Fibroblast of villous mesenchyme (primary cell): ENCODE measurements at regions not wholly inside any gene's neighbourhood (a gene's known extent, or its start where the extent isn't known, plus 50 kb on each side); places are given as distances from the start of the nearest gene placed in this dataset.

Experiments
- DNase-seq: peaks from one replicate; pipeline ENCODE4 v3.0.0-alpha.2; 2010; ENCODE audit warnings: low read depth
- H3K4me3 ChIP-seq: 2 replicates; pipeline ENCODE4 v1.5.1; 2011; ENCODE audit warnings: low read depth, mild to moderate bottlenecking, low read length
- CTCF ChIP-seq: IDR thresholded peaks from 2 replicates; pipeline ENCODE4 v1.5.1; 2012; ENCODE audit warnings: low read depth, mild to moderate bottlenecking, low read length; ENCODE audit not compliant: insufficient read depth

DNA sequence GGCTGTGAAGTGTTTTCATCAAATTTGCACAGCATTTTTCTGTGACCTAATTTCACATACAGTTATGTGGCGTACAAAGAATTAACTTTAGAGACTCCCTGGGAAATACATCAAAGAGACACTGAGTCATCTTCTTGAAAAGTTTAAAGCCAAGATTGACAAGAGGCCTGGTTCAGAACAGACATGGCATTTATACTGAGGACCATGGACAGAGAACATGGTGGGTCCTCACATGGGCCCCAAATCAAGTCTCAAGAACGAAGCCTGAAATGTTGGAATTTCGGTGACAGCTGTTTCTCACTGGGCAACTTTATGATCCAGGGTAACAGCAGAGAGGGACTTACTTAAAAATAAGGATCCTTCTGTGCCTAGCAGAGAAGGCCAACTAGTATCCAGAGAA lies 311.5 kb upstream of the KCNJ16 start:
- no peak for TF ChIP-seq CTCF
- peak; percentile 27 for DNase-seq
- no peak overlapping the region for H3K4me3 ChIP-seq

GRCh38 chr17:69764146-69764545 lies 310.9 kb upstream of the KCNJ16 start:
- TF ChIP-seq CTCF, result no peak
- H3K4me3 ChIP-seq, result no peak overlapping the region
- peak; percentile 43 for DNase-seq

DNA sequence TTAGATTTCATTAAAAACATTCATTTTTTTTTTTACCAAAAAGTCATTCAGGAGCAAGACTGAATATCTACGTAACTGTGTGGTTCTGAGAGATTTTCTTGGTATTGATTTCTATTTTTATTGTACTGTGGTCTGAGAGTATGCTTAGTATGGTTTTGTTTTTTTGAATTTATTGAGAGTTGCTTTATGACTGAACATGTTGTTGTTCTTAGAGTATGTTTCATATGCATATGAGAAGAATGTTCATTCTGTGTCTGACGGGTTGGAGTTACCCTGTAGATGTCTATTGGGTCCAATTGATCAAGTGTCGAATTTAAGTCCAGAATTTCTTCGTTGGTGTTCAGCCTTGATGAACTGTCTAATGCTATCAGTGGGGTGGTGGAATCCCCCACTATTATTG lies 306.0 kb upstream of the KCNJ16 start:
- DNase-seq, result no peak
- TF ChIP-seq CTCF, result no peak
- no peak overlapping the region for H3K4me3 ChIP-seq

DNA sequence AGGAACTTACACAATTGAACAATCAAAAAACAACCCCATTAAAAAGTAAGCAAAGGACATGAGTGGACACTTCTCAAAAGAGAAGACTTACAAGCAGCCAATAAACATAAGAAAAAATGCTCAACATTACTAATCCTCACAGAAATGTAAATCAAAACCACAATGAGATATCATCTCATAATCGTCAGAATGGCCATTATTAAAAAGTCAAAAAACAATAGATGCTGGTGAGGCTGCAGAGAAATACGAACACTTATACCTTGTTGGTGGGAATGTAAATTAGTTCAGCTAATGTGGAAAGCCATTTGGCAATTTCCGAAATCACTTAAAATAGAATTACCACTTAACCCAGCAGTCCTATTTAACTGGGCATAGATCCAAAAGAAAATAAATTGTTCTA lies 301.9 kb upstream of the KCNJ16 start:
- H3K4me3 ChIP-seq, result no peak overlapping the region
- peak; percentile 59 for DNase-seq
- TF ChIP-seq CTCF, result no peak

DNA sequence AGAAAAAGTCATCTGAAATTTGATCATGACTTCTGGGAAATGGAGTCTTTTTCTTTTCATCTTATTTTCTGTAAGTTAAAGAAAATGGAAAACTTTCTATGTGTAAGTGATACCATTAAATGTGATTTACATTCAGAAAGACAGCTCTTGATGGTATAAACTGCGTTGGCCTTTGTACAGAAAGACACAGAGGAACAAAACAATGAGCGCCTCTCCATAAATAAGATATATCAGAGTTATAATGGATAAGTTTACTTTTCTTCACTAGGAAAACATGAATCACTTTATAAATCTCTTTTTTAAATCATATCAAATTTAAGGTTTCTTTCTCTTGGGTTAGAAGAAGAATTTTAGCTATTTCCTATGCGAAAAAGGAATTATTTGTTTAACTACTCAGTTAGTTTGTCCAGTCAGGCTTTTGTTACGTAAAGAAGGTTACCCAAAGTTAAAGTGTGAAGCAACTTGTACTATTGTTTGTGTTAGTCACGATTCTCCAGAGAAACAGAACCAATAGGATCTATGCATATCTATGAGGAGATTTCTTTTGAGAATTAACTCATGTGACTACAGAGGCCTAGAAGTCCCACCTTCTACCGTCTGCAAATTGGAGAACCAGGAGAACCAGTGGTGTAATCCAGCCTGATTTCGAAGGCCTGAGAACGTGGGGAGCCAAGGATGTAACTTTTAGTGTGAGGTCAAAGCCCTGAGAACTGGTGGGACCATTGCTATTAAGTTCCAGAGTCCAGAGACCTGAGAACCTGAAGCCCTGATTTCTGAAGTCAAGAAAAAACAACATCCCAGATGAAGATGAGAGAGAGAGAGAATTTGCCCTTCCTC lies 295.4 kb upstream of the KCNJ16 start:
- H3K4me3 ChIP-seq, result no peak overlapping the region
- TF ChIP-seq CTCF, result no peak
- DNase-seq, result no peak

DNA sequence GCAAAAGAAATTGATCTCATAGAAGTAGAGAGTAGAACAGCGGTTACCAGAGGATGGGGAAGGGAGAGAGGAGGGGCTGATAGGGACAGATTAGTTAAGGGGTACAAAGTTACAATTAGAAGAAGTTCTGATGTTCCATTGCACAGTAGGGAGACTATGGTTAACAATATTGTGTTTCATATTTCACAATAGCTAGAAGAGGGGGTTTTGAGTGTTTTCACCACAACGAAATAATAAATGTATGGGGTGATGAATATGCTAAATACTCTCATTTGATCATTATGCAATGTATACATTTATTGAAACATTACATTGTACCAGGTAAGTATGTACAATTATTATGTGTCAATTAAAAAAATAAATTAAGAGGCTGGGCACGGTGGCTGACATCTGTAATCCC lies 291.2 kb upstream of the KCNJ16 start:
- no peak for DNase-seq
- TF ChIP-seq CTCF, result no peak
- no peak overlapping the region for H3K4me3 ChIP-seq

- H3K4me3 ChIP-seq, result no peak overlapping the region
- no peak for DNase-seq
- TF ChIP-seq CTCF, result no peak
These were observed 286.1 kb upstream of the KCNJ16 start for GRCh38 chr17:69788957-69789356.
